HG02973 (cell line): ENCODE measurements at regions not wholly inside any gene's neighbourhood (a gene's known extent, or its start where the extent isn't known, plus 50 kb on each side); places are given as distances from the start of the nearest gene placed in this dataset.

ENCODE experiments used
- ATAC-seq: cut with Tn5 transposase; IDR thresholded peaks from one replicate; pipeline ENCODE4 v1.9.1; 2021; ENCODE audit warnings: moderate library complexity; ENCODE audit not compliant: unreplicated experiment

GRCh38 chr16:86209202-86209601, 301.1 kb upstream of the FOXF1 start:
- no peak for ATAC-seq

GRCh38 chr16:86210403-86211193, 299.7 kb upstream of the FOXF1 start:
- ATAC-seq = no peak

GRCh38 chr16:86211265-86211664, 299.1 kb upstream of the FOXF1 start:
- no peak for ATAC-seq

GRCh38 chr16:86211800-86212199, 298.5 kb upstream of the FOXF1 start:
- no peak for ATAC-seq

- ATAC-seq = no peak
These were observed 297.5 kb upstream of the FOXF1 start for GRCh38 chr16:86212706-86213436.

DNA sequence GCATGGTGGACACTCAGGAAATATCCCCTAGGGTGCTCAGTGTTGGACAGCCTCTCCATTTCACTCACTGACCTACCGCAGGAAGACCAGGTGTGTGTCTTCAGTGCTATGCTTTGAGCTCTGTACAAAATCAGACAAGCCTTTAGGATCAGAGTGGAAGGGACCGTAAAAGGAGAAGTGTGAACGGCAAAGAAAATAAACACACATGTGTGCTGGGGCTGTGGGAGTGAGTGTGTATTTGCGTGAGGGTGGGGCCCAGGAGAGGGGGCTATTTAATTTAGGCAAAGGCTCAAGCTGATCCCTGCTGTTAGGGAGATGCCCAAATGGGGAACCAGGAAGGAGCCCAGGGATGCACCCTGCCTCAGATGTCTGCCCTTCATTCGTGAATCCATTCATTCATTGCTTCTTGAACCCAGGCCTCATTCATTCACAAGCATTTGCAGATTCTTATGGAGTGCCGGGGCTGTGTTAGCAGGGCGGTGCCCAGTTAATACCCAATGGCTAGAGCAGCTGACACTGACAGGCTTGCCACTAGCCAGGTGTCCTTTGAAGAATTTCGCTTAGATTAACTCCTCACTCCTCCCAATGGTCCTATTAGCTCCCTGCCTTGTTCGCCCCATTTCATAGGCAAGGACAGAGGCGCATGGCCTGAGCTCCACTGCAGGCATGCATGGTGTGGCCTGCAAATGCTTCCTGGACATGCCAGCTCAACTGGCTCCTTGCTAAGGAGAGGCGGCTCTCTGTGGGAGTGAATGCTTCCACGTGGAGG, 296.7 kb upstream of the FOXF1 start:
- ATAC-seq = no peak

- no peak for ATAC-seq
These were observed 295.7 kb upstream of the FOXF1 start for GRCh38 chr16:86214326-86215232.

DNA sequence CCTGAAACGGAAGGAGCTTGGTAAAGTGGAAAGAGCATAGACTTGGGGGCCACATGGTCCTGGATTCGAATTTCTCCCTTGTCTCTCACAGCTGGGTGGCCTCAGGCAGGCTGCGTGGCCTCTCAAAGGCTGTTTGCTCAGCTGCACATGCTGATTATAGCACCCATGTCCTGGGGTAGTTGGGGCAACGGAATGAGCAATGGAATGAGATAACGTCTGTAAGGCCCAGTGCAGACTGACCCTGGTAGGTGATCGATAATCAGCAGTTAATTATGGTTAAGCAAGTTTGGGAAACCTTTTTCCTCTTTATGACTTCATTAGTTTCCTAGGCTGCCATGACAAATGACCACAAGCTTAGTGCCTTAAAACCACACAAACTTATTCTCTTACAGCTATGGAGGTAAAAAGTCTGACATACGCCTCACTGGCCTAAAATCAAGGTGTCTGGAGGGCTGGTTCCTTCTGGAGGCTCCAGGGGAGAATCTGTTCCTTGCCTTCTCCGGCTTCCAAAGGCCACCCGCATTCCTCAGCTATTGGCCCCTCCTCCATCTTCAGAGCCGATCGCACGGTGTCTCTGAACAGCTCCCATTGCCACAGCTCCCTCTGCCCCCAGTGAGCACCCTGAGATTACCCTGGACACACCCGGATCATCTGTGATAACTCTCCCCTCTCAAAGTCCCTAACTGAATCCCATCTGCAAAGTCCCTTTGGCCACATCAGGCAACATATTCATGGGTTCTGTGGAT, 294.9 kb upstream of the FOXF1 start:
- no peak for ATAC-seq

- no peak for ATAC-seq
These were observed 294.2 kb upstream of the FOXF1 start for GRCh38 chr16:86215979-86216585.

DNA sequence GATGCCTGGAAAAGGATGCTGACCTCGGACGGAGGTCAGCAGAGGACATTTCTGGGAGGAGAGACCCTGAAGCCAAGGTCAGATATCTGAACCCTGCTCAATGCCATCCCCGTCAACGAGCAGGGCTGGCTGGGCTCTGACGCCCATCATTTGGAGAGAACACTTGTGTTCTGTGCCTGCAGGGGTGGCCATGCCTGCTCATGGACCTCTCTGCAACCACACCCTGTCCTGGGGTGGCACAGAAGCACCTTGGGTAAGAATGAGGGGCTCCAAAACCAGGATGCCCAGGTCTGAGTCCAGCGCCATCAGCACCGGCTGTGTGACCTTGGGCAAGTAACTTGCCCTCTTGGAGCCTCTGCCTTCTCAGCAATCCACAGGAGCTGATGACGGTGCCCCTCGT, 293.7 kb upstream of the FOXF1 start:
- ATAC-seq = no peak

DNA sequence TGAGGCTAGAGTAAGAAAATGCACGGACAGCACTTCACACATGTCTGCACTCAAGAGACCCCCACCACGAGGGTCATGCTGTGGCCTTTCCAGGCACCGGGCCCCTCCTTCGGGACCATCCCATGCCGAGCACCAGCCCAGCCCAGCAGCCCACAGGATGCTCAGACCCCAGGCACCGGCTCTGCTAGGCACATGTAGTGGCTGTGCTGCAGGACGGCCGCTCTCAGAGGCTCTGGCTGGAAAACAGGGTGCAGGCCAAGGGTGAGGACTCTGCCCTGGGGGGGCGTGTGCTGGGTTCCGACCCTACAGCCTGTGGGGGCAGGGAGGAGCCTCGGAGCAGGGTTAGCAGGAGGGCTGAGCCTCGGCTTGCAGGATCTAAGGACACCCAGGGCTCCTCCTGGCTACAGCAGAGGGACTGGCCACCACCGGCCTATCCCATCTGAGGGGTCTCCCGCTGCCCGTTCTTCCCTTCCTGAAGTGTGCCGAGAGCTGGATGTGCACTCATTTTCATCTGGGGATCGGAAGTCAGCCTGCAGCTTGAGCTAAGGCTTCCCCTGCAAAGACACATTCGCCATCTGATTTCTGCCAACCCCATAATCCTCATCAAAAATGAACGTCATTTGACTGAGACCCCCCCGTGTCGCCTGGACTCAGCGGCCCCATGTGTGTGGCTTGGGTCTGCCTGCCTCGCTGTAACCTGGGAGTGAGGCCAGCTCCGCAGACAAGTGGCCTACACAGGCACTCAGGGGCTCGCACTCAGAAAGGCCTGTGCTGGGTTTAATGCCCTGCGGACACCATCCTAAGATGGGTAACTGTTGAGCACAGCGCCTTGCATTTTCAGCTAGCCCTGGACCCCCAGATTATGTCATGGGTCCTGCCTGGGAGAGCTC, 293.1 kb upstream of the FOXF1 start:
- no peak for ATAC-seq

- ATAC-seq = no peak
These were observed 292.4 kb upstream of the FOXF1 start for GRCh38 chr16:86217891-86218270.

GRCh38 chr16:86218479-86219170, 291.7 kb upstream of the FOXF1 start:
- ATAC-seq = no peak

- ATAC-seq = no peak
These were observed 290.5 kb upstream of the FOXF1 start for GRCh38 chr16:86219655-86220445.

DNA sequence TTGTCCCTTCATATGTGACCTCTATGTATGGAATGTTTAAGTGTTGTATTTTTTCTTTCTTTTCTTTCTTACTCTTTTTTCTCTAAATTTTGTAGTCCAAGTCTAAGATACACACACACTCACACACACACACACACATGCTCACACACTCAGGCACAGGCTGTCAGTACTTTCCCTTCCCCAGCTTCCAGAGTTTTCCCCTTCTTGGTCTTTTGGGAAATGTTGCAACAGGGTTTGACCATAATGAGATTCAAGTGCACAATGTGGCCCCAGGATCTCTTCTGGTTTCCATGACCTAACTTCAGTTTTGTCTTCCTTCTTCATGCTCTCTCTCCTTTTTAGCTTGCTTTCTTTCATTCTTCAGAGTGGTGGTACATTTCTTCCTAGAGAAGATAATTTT, 289.8 kb upstream of the FOXF1 start:
- no peak for ATAC-seq

- no peak for ATAC-seq
These were observed 289.2 kb upstream of the FOXF1 start for GRCh38 chr16:86221085-86221484.

DNA sequence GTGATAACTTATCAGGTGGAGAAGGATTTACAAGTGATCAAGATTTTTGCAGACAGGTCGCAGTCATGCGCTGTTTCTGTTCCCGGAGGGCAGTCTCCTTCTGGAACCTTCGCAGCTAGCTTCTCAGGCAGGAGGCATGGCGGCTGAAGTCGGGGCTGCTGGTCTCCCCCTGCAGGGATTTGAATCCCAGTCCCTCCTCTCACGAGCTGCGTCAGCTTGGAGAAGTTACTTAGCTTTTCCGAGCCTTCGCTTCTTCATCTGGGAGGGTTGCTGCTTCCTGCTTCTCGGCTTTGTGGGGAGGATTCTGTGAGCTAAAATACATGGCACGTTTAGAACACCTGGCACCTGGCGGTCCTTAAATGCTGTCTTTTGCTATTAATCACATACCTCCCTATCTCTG, 287.8 kb upstream of the FOXF1 start:
- ATAC-seq = no peak
